ENCODE measurements at regions not wholly inside any gene's neighbourhood (a gene's known extent, or its start where the extent isn't known, plus 50 kb on each side); places are given as distances from the start of the nearest gene placed in this dataset.
A peak's percentile ranks its signal among the peaks of the same experiment; 100 is the strongest.

GRCh38 chr10:4504550-4504949 lies 321.5 kb upstream of the AKR1E2 start:
- Histone ChIP-seq H3K36me3 (ENCODE audit: control insufficient read depth in 2 of 2, extremely low read depth in 1 of 2, insufficient read depth in 2 of 2, low read length in 2 of 2) (no peaks in the 10 kb centered on the region), H2AFZ (ENCODE audit: control insufficient read depth, low read length) (no peak overlapping the region), H4K20me1 (ENCODE audit: control insufficient read depth, extremely low read depth, insufficient read depth, low read length) (no peaks in the 10 kb centered on the region), H3K27me3 (ENCODE audit: control insufficient read depth, extremely low read depth, insufficient read depth, low read length) (no peaks in the 10 kb centered on the region), H3K4me2 (ENCODE audit: control insufficient read depth, extremely low read depth, insufficient read depth, low read depth, low read length) (no peak overlapping the region), H3K9me3 (ENCODE audit: control insufficient read depth, low read depth, low read length) (no peaks in the 10 kb centered on the region), H3K9me1 (ENCODE audit: control insufficient read depth, extremely low read depth, insufficient read depth, low read length) (no peaks in the 10 kb centered on the region), H3K4me1 (ENCODE audit: control insufficient read depth, extremely low read depth, insufficient read depth, low read length) (no peaks in the 10 kb centered on the region), H3K9ac (ENCODE audit: control insufficient read depth, extremely low read depth, insufficient read depth, low read length) (no peak overlapping the region), H3K4me3 (ENCODE audit: control insufficient read depth in 2 of 3, extremely low read depth in 1 of 3, insufficient read depth in 2 of 3, low read depth in 1 of 3, low read length in 3 of 3) (no peak overlapping the region), H3K27ac (ENCODE audit: control insufficient read depth, insufficient read depth, low read length) (no peak overlapping the region), H3K79me2 (ENCODE audit: control insufficient read depth, insufficient read depth, low read length) (no peaks in the 10 kb centered on the region)
- FAIRE-seq, result no peak
- no peak for TF ChIP-seq EZH2 (IDR thresholded peaks at IDR 0.05; ENCODE audit: low read length)
- TF ChIP-seq, protein P1, sequence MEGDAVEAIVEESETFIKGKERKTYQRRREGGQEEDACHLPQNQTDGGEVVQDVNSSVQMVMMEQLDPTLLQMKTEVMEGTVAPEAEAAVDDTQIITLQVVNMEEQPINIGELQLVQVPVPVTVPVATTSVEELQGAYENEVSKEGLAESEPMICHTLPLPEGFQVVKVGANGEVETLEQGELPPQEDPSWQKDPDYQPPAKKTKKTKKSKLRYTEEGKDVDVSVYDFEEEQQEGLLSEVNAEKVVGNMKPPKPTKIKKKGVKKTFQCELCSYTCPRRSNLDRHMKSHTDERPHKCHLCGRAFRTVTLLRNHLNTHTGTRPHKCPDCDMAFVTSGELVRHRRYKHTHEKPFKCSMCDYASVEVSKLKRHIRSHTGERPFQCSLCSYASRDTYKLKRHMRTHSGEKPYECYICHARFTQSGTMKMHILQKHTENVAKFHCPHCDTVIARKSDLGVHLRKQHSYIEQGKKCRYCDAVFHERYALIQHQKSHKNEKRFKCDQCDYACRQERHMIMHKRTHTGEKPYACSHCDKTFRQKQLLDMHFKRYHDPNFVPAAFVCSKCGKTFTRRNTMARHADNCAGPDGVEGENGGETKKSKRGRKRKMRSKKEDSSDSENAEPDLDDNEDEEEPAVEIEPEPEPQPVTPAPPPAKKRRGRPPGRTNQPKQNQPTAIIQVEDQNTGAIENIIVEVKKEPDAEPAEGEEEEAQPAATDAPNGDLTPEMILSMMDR (optimal IDR thresholded peaks at IDR 0.05 in 1 of 3, IDR thresholded peaks at IDR 0.05 in 1 of 3, conservative IDR thresholded peaks at IDR 0.05 in 1 of 3; ENCODE audit: extremely low read depth in 1 of 3, insufficient read depth in 2 of 3, low read length in 3 of 3), result no peak
- dilution Hi-C loops (cut with MboI; ENCODE audit: extremely low pct_ligation_motif_present, low sequenced_read_pairs), result no loop called here
- no peak for DNase-seq (ENCODE audit: low read depth, low spot score)

DNA sequence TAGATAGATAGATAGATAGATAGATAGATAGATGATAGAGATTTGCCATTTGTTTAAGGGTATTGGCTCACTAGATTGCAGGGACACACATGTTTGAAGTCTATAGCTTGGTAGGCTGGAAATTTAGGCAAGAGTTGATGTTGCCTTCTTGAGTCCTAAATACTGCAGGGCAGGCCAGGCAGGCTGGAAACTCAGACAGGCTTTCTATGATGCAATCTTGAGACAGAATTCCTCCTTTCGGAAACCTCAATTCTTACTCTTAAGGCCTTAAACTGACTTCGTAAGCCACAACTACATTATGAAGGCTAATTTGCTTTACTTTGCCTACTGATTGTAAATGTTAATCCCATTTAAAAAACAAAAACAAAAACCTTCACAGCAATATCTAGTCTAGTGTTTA lies 322.9 kb upstream of the AKR1E2 start:
- Histone ChIP-seq H3K4me1 (ENCODE audit: control insufficient read depth, extremely low read depth, insufficient read depth, low read length) (peaks cover 9% of the 10 kb centered on the region), H3K4me2 (ENCODE audit: control insufficient read depth, extremely low read depth, insufficient read depth, low read depth, low read length) (no peak overlapping the region), H2AFZ (ENCODE audit: control insufficient read depth, low read length) (no peak overlapping the region), H4K20me1 (ENCODE audit: control insufficient read depth, extremely low read depth, insufficient read depth, low read length) (no peaks in the 10 kb centered on the region), H3K4me3 (ENCODE audit: control insufficient read depth in 2 of 3, extremely low read depth in 1 of 3, insufficient read depth in 2 of 3, low read depth in 1 of 3, low read length in 3 of 3) (no peak overlapping the region), H3K9ac (ENCODE audit: control insufficient read depth, extremely low read depth, insufficient read depth, low read length) (no peak overlapping the region), H3K27ac (ENCODE audit: control insufficient read depth, insufficient read depth, low read length) (no peak overlapping the region), H3K9me3 (ENCODE audit: control insufficient read depth, low read depth, low read length) (no peaks in the 10 kb centered on the region), H3K36me3 (ENCODE audit: control insufficient read depth in 2 of 2, extremely low read depth in 1 of 2, insufficient read depth in 2 of 2, low read length in 2 of 2) (no peaks in the 10 kb centered on the region), H3K79me2 (ENCODE audit: control insufficient read depth, insufficient read depth, low read length) (no peaks in the 10 kb centered on the region), H3K27me3 (ENCODE audit: control insufficient read depth, extremely low read depth, insufficient read depth, low read length) (no peaks in the 10 kb centered on the region), H3K9me1 (ENCODE audit: control insufficient read depth, extremely low read depth, insufficient read depth, low read length) (no peaks in the 10 kb centered on the region)
- DNase-seq (ENCODE audit: low read depth, low spot score) (no peak), FAIRE-seq (peak; percentile 13)
- dilution Hi-C loops (cut with MboI; ENCODE audit: extremely low pct_ligation_motif_present, low sequenced_read_pairs), result no loop called here
- no peak for TF ChIP-seq EZH2 (IDR thresholded peaks at IDR 0.05; ENCODE audit: low read length)
- TF ChIP-seq, protein P1 (optimal IDR thresholded peaks at IDR 0.05 in 1 of 3, IDR thresholded peaks at IDR 0.05 in 1 of 3, conservative IDR thresholded peaks at IDR 0.05 in 1 of 3; ENCODE audit: extremely low read depth in 1 of 3, insufficient read depth in 2 of 3, low read length in 3 of 3), result no peak

Data from keratinocyte (primary cell).